ENCODE measurements at regions not wholly inside any gene's neighbourhood (a gene's known extent, or its start where the extent isn't known, plus 50 kb on each side); places are given as distances from the start of the nearest gene placed in this dataset.

- TF ChIP-seq, protein P1, sequence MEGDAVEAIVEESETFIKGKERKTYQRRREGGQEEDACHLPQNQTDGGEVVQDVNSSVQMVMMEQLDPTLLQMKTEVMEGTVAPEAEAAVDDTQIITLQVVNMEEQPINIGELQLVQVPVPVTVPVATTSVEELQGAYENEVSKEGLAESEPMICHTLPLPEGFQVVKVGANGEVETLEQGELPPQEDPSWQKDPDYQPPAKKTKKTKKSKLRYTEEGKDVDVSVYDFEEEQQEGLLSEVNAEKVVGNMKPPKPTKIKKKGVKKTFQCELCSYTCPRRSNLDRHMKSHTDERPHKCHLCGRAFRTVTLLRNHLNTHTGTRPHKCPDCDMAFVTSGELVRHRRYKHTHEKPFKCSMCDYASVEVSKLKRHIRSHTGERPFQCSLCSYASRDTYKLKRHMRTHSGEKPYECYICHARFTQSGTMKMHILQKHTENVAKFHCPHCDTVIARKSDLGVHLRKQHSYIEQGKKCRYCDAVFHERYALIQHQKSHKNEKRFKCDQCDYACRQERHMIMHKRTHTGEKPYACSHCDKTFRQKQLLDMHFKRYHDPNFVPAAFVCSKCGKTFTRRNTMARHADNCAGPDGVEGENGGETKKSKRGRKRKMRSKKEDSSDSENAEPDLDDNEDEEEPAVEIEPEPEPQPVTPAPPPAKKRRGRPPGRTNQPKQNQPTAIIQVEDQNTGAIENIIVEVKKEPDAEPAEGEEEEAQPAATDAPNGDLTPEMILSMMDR (conservative IDR thresholded peaks at IDR 0.05 in 1 of 2, IDR thresholded peaks at IDR 0.05 in 1 of 2; ENCODE audit: low read depth in 1 of 2, low read length in 2 of 2) = no peak
- no peak for TF ChIP-seq EZH2 (IDR thresholded peaks at IDR 0.05; ENCODE audit: low read length, missing control alignments)
Observed at GRCh38 chr7:26066736-26067135, 85.3 kb upstream of the NFE2L3 start.
